Natural killer cell (primary cell): ENCODE measurements at regions not wholly inside any gene's neighbourhood (a gene's known extent, or its start where the extent isn't known, plus 50 kb on each side); places are given as distances from the start of the nearest gene placed in this dataset.

Experiments used
- ATAC-seq, 3 donors: fragments of 150-1000 bp in 2 of 3; fragments of 200-7000 bp in 1 of 3; cut with Tn5 transposase; 1 replicate in 1 of 3; 2 replicates in 2 of 3; pipeline ENCODE4 v1.10.0; 2021; ENCODE audit warnings: mild to moderate bottlenecking in 2 of 3, moderate library complexity in 2 of 3
- DNase-seq, 2 donors: peaks; one replicate each; pipeline versions ENCODE4 v3.0.0 to v3.0.0-alpha.2; 2013 to 2021; ENCODE audit warnings: mixed read lengths in 1 of 2
- H3K27ac ChIP-seq: one replicate; pipeline ENCODE4 v1.5.1; 2013; ENCODE audit warnings: mild to moderate bottlenecking, low read length
- H3K27me3 ChIP-seq: one replicate; pipeline ENCODE4 v1.6.1; 2013; ENCODE audit warnings: low read length; ENCODE audit not compliant: control insufficient read depth, insufficient read depth
- H3K36me3 ChIP-seq: one replicate; pipeline ENCODE4 v1.6.1; 2013; ENCODE audit warnings: low read length; ENCODE audit not compliant: control insufficient read depth, insufficient read depth
- H3K4me1 ChIP-seq: one replicate; pipeline ENCODE4 v1.6.1; 2013; ENCODE audit warnings: low read length; ENCODE audit not compliant: control insufficient read depth, insufficient read depth
- H3K4me3 ChIP-seq: one replicate; pipeline ENCODE4 v1.5.1; 2013; ENCODE audit warnings: low read length
- H3K9me3 ChIP-seq: one replicate; pipeline ENCODE4 v1.6.1; 2013; ENCODE audit warnings: low read length; ENCODE audit not compliant: control insufficient read depth, insufficient read depth
- H3K27ac Mint-ChIP-seq, 2 donors: one replicate each; pipeline ENCODE4 v1.8.0; 2022; ENCODE audit warnings: mild to moderate bottlenecking in 2 of 2, mixed read lengths in 2 of 2, moderate library complexity in 1 of 2
- H3K27me3 Mint-ChIP-seq, 2 donors: one replicate each; pipeline ENCODE4 v1.8.0; 2022; ENCODE audit warnings: low read depth in 2 of 2, mixed read lengths in 2 of 2
- H3K36me3 Mint-ChIP-seq: one replicate; pipeline ENCODE4 v1.8.0; 2022; ENCODE audit warnings: mixed read lengths
- H3K4me1 Mint-ChIP-seq, 2 donors: one replicate each; pipeline ENCODE4 v1.8.0; 2022; ENCODE audit warnings: mixed read lengths in 2 of 2
- H3K4me3 Mint-ChIP-seq: one replicate; pipeline ENCODE4 v1.8.0; 2022; ENCODE audit warnings: mild to moderate bottlenecking, moderate library complexity, mixed read lengths
- H3K9me3 Mint-ChIP-seq, 2 donors: one replicate each; pipeline ENCODE4 v1.8.0; 2022; ENCODE audit warnings: mixed read lengths in 2 of 2
- WGBS: methylation state at CpG from one replicate; pipeline ENCODE4 v1.1.7; 2013; ENCODE audit warnings: missing lambda C conversion rate; ENCODE audit not compliant: insufficient coverage; 5-methylcytosine and 5-hydroxymethylcytosine counted together
- intact Hi-C: fragments of 100-400 bp; cut with micrococcal nuclease; formaldehyde crosslinking; loops from one replicate; pipeline ENCODE4 v1.14.2; 2022
- TF ChIP-seq, protein P1 (sequence below): fragments of 200-600 bp; IDR thresholded peaks from one replicate; pipeline ENCODE4 v1.8.0; 2022; ENCODE audit warnings: antibody characterized with exemption

DNA sequence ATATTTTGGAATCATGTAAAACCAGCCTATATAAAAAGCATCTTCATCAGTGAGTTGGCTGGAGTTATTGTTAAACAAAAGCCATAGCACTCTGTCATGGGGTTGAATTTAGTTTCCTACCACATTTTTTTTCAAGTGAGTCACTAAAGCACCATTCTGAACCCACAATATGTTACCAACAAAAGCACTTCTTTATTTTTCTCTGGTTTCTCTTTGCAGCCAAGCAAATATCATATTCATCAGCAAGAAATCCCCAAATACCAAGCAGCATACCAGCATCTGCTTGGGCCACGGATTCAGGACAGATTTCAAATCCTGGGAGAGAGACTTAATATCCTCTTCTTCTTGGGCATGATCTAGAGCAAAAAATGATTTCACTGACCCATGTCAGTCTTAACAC is 441.4 kb downstream of the BCKDHB start:
- Histone ChIP-seq H3K27me3 (no peaks in the 10 kb centered on the region), H3K9me3 (no peaks in the 10 kb centered on the region), H3K4me3 (no peak overlapping the region), H3K36me3 (no peaks in the 10 kb centered on the region), H3K27ac (no peak overlapping the region), H3K4me1 (no peaks in the 10 kb centered on the region)
- no peak for DNase-seq
- Mint-ChIP-seq H3K4me3 (no peak overlapping the region), H3K27ac (no peak overlapping the region), H3K36me3 (no peaks in the 10 kb centered on the region), H3K4me1 (no peaks in the 10 kb centered on the region), H3K27me3 (peaks cover 0 to 2% of the 10 kb centered on the region in 2 donors), H3K9me3 (peaks cover 0 to 2% of the 10 kb centered on the region in 2 donors)
- ATAC-seq: no peak
- intact Hi-C loops: no loop called here
- WGBS: 53% methylated on average over 1 of the region's 1 CpG
- TF ChIP-seq, protein P1, sequence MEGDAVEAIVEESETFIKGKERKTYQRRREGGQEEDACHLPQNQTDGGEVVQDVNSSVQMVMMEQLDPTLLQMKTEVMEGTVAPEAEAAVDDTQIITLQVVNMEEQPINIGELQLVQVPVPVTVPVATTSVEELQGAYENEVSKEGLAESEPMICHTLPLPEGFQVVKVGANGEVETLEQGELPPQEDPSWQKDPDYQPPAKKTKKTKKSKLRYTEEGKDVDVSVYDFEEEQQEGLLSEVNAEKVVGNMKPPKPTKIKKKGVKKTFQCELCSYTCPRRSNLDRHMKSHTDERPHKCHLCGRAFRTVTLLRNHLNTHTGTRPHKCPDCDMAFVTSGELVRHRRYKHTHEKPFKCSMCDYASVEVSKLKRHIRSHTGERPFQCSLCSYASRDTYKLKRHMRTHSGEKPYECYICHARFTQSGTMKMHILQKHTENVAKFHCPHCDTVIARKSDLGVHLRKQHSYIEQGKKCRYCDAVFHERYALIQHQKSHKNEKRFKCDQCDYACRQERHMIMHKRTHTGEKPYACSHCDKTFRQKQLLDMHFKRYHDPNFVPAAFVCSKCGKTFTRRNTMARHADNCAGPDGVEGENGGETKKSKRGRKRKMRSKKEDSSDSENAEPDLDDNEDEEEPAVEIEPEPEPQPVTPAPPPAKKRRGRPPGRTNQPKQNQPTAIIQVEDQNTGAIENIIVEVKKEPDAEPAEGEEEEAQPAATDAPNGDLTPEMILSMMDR: no peak

GRCh38 chr6:80544976-80545722 is 438.7 kb downstream of the BCKDHB start:
- H3K4me3 Mint-ChIP-seq: no peak overlapping the region
- peaks cover 0 to 6% of the 10 kb centered on the region in 2 donors for H3K27me3 Mint-ChIP-seq
- Histone ChIP-seq H3K9me3 (no peaks in the 10 kb centered on the region), H3K36me3 (no peaks in the 10 kb centered on the region), H3K27ac (no peak overlapping the region), H3K4me1 (no peaks in the 10 kb centered on the region), H3K27me3 (no peaks in the 10 kb centered on the region), H3K4me3 (no peak overlapping the region)
- peaks cover 7 to 10% of the 10 kb centered on the region in 2 donors for H3K9me3 Mint-ChIP-seq
- no peak overlapping the region for H3K27ac Mint-ChIP-seq
- TF ChIP-seq, protein P1: no peak
- H3K4me1 Mint-ChIP-seq: peaks cover 0 to 5% of the 10 kb centered on the region in 2 donors
- intact Hi-C loops: no loop called here
- no peaks in the 10 kb centered on the region for H3K36me3 Mint-ChIP-seq
- ATAC-seq (no peak), DNase-seq (no peak)

DNA sequence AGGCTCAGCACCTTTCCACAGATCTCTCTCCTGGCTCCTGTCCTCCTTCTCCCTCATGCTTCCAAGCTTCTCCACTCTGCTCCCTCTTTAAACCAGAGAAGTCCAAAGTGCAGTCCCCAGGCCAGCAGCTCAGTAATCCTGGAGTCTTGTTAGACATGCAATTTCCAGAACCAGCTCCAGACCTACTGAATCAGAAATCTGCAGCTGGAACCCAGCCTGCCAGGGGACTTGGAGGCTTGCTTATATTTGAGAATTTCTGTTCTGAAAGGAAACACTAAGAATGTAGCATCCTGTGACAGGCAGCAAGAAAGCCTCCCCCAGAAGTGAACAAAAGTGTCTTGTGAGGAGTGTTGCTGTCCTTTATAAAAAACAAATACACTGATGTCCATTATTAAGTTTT is 438.1 kb downstream of the BCKDHB start:
- intact Hi-C loops: no loop called here
- no peak overlapping the region for H3K4me3 Mint-ChIP-seq
- Histone ChIP-seq H3K27ac (no peak overlapping the region), H3K36me3 (no peaks in the 10 kb centered on the region), H3K4me3 (no peak overlapping the region), H3K9me3 (no peaks in the 10 kb centered on the region), H3K27me3 (no peaks in the 10 kb centered on the region), H3K4me1 (no peaks in the 10 kb centered on the region)
- ATAC-seq (no peak), DNase-seq (no peak)
- H3K9me3 Mint-ChIP-seq: peaks cover 9 to 11% of the 10 kb centered on the region in 2 donors
- peaks cover 0 to 5% of the 10 kb centered on the region in 2 donors for H3K4me1 Mint-ChIP-seq
- TF ChIP-seq, protein P1: no peak
- H3K27me3 Mint-ChIP-seq: peaks cover 0 to 8% of the 10 kb centered on the region in 2 donors
- no peaks in the 10 kb centered on the region for H3K36me3 Mint-ChIP-seq
- no peak overlapping the region for H3K27ac Mint-ChIP-seq
